ENCODE measurements at regions not wholly inside any gene's neighbourhood (a gene's known extent, or its start where the extent isn't known, plus 50 kb on each side); places are given as distances from the start of the nearest gene placed in this dataset.
A peak's percentile ranks its signal among the peaks of the same experiment; 100 is the strongest.

DNA sequence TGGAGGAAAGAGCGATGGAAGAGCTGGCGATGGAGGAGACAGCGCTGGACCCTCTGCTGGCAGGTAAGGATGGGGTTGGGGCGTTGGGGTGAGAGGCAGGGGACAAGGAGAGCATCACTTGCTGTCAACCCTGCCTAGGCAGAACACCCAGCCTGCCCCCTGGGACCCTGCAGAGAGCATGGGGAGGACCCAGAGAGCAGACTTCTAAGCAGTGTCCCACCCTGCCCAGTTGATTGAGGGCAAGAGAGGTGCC is 111.6 kb upstream of the ANO1 start:
- DNase-seq (ENCODE audit: low read depth in 1 of 2, low spot score in 2 of 2), result no peak
- H2BK20ac ChIP-seq (ENCODE audit: low read length), result peak overlapping the region; percentile 61; the same call in 1 of the 2 replicates
- peak overlapping the region; percentile 66 for H4K91ac ChIP-seq (replicated peaks; ENCODE audit: insufficient read length, low read length)
- H2BK5ac ChIP-seq (ENCODE audit: low read depth, low read length), result peak overlapping the region; percentile 27; the same call in 1 of the 2 replicates
- peak overlapping the region; percentile 43 for H3K14ac ChIP-seq (ENCODE audit: insufficient read length)
- no peaks in the 10 kb centered on the region for H3K9me3 ChIP-seq (ENCODE audit: insufficient read depth in 2 of 2, low read depth in 1 of 2, low read length in 1 of 2)
- H3K23me2 ChIP-seq (ENCODE audit: low read depth, low read length), result no peaks in the 10 kb centered on the region
- H3K4me3 ChIP-seq (ENCODE audit: extremely low read depth in 1 of 4, insufficient read depth in 2 of 4, low read depth in 3 of 4, low read length in 4 of 4), result no peak overlapping the region
- no peak overlapping the region for H4K5ac ChIP-seq (ENCODE audit: insufficient read length, low read depth, low read length)
- WGBS, 2 experiments (ENCODE audit: extremely low coverage in 1 of 2, insufficient coverage in 1 of 2, insufficient read length in 1 of 2, insufficient replicate concordance in 2 of 2, low coverage in 1 of 2, low lambda C conversion rate in 2 of 2, missing lambda C conversion rate in 1 of 2), result 93% methylated on average over 3 of the region's 4 CpGs; no CpG with 5 or more reads in 1 of the 2 experiments
- no peak overlapping the region for H3K56ac ChIP-seq (replicated peaks; ENCODE audit: insufficient read length, low read depth, low read length)
- no peak overlapping the region for H2AFZ ChIP-seq (ENCODE audit: low read length)
- no peak overlapping the region for H2BK120ac ChIP-seq (replicated peaks; ENCODE audit: low read depth, low read length)
- peak overlapping the region; percentile 86 for H4K8ac ChIP-seq (ENCODE audit: extremely low read depth, insufficient read depth, low read length)
- H2AK5ac ChIP-seq (ENCODE audit: low read depth, low read length), result no peak overlapping the region
- no peak overlapping the region for H3K23ac ChIP-seq (ENCODE audit: insufficient read length)
- FAIRE-seq, result no peak
- no peak overlapping the region for H3K9ac ChIP-seq (replicated peaks in 1 of 4; ENCODE audit: extremely low read depth in 1 of 4, low read depth in 3 of 4, low read length in 3 of 4)
- H3K18ac ChIP-seq (ENCODE audit: extremely low read depth, low read length), result no peak overlapping the region
- no peak overlapping the region for H3K4me2 ChIP-seq (ENCODE audit: insufficient read depth in 1 of 2, low read depth in 2 of 2, low read length in 2 of 2)
- peaks cover 0 to 3% (median 0%) of the 10 kb centered on the region in 4 experiments; a peak in 1 of 7 replicates for H3K27me3 ChIP-seq (replicated peaks in 1 of 4; ENCODE audit: control insufficient read depth in 3 of 4, extremely low read depth in 1 of 4, insufficient read depth in 3 of 4, low read length in 3 of 4)
- ChIA-PET POLR2A (ENCODE audit: partially characterized antibody) (interaction anchor here (1.4 kb wide), 1 partner anchor 9 kb away, joined by 4 read pairs; no protein-coding TSS in a partner anchor), CTCF (ENCODE audit: partially characterized antibody) (interaction anchor here (1.3 to 1.7 kb wide), 3 partner anchors 17 to 211 kb away, joined by 3 to 5 read pairs (median 4); no protein-coding TSS in a partner anchor)
- no peaks in the 10 kb centered on the region for H4K20me1 ChIP-seq (replicated peaks in 1 of 2; ENCODE audit: control insufficient read depth in 1 of 2, insufficient read depth in 2 of 2, low read length in 2 of 2)
- no peak overlapping the region for H3K27ac ChIP-seq (ENCODE audit: low read depth, low read length)
- peak overlapping the region; percentile 90; the same call in 1 of the 2 replicates for H2BK12ac ChIP-seq (ENCODE audit: low read depth, low read length)
- no peak overlapping the region for H2BK15ac ChIP-seq (ENCODE audit: low read length)
- H3K4me1 ChIP-seq (replicated peaks in 1 of 4; ENCODE audit: control insufficient read depth in 3 of 4, insufficient read depth in 4 of 4, low read length in 3 of 4), result peaks cover 0 to 26% (median 16%) of the 10 kb centered on the region in 4 experiments; a peak in 6 of 7 replicates
- H3K36me3 ChIP-seq (ENCODE audit: control insufficient read depth in 2 of 4, insufficient read depth in 4 of 4, low read length in 3 of 4), result no peaks in the 10 kb centered on the region
- peak overlapping the region; percentile 41 for H3K4ac ChIP-seq (replicated peaks; ENCODE audit: insufficient read length, low read depth, low read length)
- H3K79me2 ChIP-seq (ENCODE audit: control insufficient read depth in 1 of 2, insufficient read depth in 2 of 2, low read length in 2 of 2), result no peaks in the 10 kb centered on the region
- H3K79me1 ChIP-seq (ENCODE audit: low read depth, low read length), result no peaks in the 10 kb centered on the region
- TF ChIP-seq FOSL1 (IDR thresholded peaks at IDR 0.05; ENCODE audit: insufficient read depth, low read depth, low read length), result no peak
- no peak for TF ChIP-seq JUN (IDR thresholded peaks at IDR 0.05; ENCODE audit: low read depth, low read length)
- no peak for TF ChIP-seq TEAD4 (IDR thresholded peaks at IDR 0.05; ENCODE audit: low read depth, low read length)
- TF ChIP-seq TCF12 (IDR thresholded peaks at IDR 0.05; ENCODE audit: low read depth, low read length), result no peak
- TF ChIP-seq SIX5 (IDR thresholded peaks at IDR 0.05; ENCODE audit: low read depth, low read length), result no peak
- TF ChIP-seq, protein P1, sequence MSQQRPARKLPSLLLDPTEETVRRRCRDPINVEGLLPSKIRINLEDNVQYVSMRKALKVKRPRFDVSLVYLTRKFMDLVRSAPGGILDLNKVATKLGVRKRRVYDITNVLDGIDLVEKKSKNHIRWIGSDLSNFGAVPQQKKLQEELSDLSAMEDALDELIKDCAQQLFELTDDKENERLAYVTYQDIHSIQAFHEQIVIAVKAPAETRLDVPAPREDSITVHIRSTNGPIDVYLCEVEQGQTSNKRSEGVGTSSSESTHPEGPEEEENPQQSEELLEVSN (IDR thresholded peaks at IDR 0.05), result no peak
- TF ChIP-seq CHD2 (IDR thresholded peaks at IDR 0.05; ENCODE audit: low read length), result no peak
- no peak for TF ChIP-seq USF2 (IDR thresholded peaks at IDR 0.05; ENCODE audit: low read length)
- TF ChIP-seq KDM5A (IDR thresholded peaks at IDR 0.05; ENCODE audit: low read length), result no peak
- TF ChIP-seq MAFK (IDR thresholded peaks at IDR 0.05; ENCODE audit: low read depth, low read length), result no peak
- TF ChIP-seq, protein P2, sequence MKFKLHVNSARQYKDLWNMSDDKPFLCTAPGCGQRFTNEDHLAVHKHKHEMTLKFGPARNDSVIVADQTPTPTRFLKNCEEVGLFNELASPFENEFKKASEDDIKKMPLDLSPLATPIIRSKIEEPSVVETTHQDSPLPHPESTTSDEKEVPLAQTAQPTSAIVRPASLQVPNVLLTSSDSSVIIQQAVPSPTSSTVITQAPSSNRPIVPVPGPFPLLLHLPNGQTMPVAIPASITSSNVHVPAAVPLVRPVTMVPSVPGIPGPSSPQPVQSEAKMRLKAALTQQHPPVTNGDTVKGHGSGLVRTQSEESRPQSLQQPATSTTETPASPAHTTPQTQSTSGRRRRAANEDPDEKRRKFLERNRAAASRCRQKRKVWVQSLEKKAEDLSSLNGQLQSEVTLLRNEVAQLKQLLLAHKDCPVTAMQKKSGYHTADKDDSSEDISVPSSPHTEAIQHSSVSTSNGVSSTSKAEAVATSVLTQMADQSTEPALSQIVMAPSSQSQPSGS (IDR thresholded peaks at IDR 0.05; ENCODE audit: low read length), result no peak
- TF ChIP-seq EZH2 (IDR thresholded peaks at IDR 0.05; ENCODE audit: low read depth, low read length, severe bottlenecking), result no peak
